GM12878 (cell line): ENCODE measurements at regions not wholly inside any gene's neighbourhood (a gene's known extent, or its start where the extent isn't known, plus 50 kb on each side); places are given as distances from the start of the nearest gene placed in this dataset.

Experiments used
- CEBPB ChIP-seq, 2 experiments: fragments of 150-350 bp in 1 of 2; IDR thresholded peaks; 2 replicates each; pipeline ENCODE4 v1.6.1; 2012 to 2014; ENCODE audit warnings: low read depth in 2 of 2, low read length in 2 of 2, borderline replicate concordance in 1 of 2, inconsistent platforms in 1 of 2
- CHD2 ChIP-seq: IDR thresholded peaks from 2 replicates; pipeline ENCODE4 v1.6.1; 2011; ENCODE audit warnings: low read depth, low read length, improper control_type of control experiment, borderline replicate concordance
- FOS ChIP-seq: IDR thresholded peaks from 3 replicates; pipeline ENCODE4 v1.6.1; 2011; ENCODE audit warnings: borderline replicate concordance; ENCODE audit not compliant: insufficient read length; ENCODE audit errors: extremely low read depth
- SIN3A ChIP-seq: IDR thresholded peaks from 2 replicates; pipeline ENCODE4 v1.6.1; 2012; ENCODE audit warnings: low read depth, low read length, improper control_type of control experiment
- ZSCAN29 ChIP-seq: fragments of 450-650 bp; IDR thresholded peaks from 2 replicates; pipeline ENCODE4 v1.6.1; 2017; ENCODE audit warnings: mild to moderate bottlenecking, moderate library complexity

GRCh38 chr10:78414380-78414779, 380.7 kb downstream of the RPS24 start:
- no peak for TF ChIP-seq CHD2
- TF ChIP-seq SIN3A: no peak
- no peak for TF ChIP-seq FOS
- TF ChIP-seq ZSCAN29: no peak
- TF ChIP-seq CEBPB (IDR thresholded peaks at IDR 0.05; ENCODE audit: borderline replicate concordance in 1 of 2, low read depth in 2 of 2, low read length in 2 of 2): no peak
